NCI-H526 treated with DMSO at 0.1 percent for 48 hours (cell line): ENCODE measurements at regions not wholly inside any gene's neighbourhood (a gene's known extent, or its start where the extent isn't known, plus 50 kb on each side); places are given as distances from the start of the nearest gene placed in this dataset.

ENCODE experiments used
- DNase-seq: peaks from one replicate; lab custom pipeline; 2025; lab: John Stamatoyannopoulos, UW

DNA sequence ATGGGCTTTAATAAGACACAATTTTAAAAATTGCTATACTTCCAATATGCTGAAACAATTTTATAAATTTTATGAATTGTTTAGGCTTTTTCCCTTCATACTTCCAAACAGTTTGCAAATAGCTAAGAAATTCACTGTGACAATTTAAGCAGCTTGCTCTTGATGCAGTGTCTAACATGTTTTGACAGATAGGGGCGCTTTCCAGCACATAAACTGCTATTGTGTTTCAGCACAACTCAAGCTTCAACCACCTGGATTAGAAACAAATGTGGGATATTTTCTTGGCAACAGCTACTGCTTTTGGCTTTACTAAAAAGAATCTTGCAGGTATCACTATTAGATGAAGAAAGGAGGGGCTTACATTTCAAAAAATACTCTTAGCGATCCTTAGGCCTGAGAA, 565.8 kb upstream of the DPPA4 start:
- no peak for DNase-seq

DNA sequence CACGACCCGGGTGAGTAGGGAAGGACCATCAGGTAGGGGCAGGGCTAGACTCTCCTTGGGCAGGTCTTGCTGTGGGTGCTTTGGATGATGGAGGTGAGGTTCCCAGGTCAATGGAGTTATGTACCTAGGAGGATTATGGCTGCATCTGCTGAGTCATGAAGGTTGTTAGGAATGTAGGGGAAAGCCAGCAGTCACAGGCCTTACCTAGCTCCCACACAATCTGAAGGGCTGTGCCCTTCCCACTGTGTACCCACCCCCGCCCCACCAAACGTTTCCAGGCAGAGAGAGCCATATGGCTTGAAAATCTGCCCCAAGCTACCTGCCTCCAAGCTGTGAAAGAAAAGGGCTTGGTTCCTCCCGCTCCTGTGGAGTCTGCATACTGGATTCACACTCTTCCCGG, 573.4 kb upstream of the DPPA4 start:
- no peak for DNase-seq

DNA sequence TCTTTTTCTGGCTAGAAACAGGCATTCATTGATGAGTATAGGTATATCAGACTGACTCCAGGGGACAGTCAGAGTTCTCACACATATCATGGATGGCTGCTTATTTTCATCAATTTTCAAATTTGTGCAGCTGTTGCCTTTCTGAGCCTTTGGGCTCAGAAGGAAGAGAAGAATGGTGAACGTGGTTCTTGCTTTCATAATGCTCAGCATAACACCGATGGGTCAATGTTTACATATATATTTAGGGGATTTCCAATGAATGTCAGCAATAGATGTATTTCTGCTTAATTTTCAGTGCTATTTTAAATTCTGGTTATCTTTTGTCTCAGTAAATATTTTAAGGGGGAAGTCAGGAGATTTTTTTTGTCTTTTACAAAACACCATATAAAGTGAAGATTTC, 581.4 kb upstream of the DPPA4 start:
- no peak for DNase-seq

DNA sequence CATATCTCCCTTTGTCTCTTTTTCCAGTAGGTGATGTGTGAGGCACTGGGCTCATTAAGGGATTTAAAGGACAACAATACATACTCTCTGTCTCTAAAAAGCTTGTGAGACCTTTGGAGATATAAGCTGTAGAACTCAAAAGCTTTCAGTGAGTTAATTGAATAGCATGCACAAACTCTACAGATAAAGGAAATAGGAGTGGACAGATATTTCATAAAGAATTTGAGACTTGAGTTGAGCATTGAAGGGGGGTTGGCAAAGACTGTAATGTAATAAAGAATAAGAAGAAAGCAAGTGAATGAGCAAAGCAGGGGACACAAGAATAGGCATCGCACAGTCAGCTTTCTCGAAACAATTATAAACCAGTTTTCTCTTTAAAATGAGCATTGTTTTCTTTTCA, 583.4 kb upstream of the DPPA4 start:
- no peak for DNase-seq

DNA sequence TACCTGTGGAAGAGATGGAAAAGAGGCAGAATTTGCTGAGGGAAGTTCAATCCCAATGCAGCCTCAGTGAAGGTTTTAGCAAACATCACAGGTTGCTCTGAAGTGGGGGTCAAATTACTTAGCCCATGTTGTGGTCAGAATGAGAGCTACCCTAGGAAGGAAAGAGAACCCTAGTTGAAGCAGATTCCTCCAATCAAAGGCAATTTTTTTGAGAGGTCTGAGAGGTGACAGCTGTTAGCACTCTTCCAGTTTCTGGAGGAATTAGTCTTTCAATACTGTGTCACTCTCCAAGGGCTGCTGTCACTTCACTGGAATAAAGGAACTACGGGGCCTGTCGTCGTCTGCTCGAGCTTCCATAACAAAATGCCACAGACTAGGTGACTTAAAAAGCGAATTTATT, 584.2 kb upstream of the DPPA4 start:
- no peak for DNase-seq

DNA sequence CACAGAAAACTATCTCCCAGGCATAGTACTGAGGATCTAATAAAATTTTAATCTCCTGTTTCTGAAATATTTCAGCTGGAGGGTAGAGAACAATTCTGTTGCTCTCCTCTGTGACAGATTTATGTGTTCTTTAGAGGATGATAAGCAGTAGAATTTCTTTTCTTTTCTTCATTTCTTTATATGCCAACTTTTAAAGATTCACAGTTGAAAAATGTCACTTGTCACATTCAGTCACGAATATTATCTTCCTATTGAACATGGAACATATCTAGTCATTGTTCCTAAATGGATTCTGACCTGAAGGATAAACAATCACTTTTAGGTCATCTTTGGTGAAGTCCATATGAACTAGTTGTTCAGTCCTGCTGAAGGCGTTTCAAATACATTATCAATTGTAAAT, 585.5 kb upstream of the DPPA4 start:
- DNase-seq: no peak

DNA sequence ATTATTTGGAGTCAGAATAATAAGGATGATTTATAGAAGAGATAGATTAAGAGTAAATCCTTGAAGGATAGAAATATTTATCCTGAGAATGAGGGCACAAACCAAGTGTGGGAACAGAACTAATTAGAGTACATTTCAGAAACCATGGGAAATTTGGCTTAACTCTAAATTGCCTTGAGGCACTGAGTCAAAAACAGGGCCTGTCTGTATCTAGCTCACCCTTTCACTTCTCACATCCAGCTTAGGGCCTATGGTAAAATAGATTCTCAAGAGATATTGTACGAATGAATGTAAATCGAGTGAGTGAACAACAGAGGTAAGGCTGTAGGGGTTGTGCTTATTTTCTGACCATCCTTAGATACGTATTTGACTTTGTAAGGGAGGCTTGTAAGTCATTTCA, 586.1 kb upstream of the DPPA4 start:
- no peak for DNase-seq

DNA sequence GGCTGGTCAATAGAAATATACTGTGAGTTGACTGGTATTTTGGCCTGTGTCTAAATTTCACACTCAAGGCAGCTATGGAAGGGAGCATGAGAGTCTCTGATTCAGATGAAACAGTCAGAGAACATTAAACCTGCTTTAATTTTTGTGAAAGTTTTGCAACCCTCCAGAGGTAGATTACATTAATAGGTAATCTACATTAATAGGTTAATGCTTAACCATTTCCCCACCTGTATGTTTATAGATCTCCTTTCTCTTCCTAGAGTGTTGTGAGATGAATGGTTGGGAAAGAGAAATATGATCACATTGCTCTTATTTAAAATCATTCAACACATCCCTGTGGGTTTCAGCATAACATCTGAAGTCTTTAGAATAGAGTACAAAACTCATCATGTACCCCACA, 586.9 kb upstream of the DPPA4 start:
- DNase-seq: no peak

DNA sequence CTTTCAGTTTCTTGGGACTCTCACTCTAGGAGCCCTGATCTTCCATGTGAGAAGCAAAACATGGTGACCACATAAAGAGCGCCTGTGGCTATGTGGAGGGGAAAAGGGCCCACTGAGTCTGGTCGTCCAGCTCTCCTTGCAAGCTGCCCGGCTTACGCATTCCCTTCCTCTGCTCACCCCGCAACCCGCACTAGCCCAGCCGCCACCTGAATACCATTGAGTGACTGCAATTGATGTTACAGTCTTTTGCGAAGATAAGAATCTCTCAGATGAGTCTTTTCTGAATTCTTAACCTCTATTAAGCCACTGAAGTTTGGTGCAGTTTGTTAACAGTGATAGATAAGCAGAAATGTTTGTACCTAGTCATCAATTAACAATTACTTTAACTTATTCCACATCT, 589.0 kb upstream of the DPPA4 start:
- no peak for DNase-seq

DNA sequence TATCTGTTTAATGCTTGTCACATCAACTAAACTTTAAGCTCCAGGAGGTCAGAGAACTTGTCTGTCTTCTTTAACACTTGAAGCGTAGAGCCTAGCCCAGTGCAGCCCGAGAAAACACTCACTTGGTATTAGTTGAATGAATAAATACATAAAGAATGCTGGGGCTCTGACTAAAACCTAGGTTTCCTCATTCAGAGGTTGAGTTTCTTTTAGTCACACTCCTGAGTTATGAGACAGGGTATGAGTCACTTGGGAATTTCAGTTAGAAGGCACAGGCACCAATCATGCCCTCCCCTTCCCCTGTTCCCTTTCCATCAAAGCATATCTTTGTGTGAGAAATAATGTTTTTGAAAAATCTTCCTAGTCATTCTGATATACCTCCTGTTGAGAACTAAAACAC, 589.8 kb upstream of the DPPA4 start:
- DNase-seq: no peak

DNA sequence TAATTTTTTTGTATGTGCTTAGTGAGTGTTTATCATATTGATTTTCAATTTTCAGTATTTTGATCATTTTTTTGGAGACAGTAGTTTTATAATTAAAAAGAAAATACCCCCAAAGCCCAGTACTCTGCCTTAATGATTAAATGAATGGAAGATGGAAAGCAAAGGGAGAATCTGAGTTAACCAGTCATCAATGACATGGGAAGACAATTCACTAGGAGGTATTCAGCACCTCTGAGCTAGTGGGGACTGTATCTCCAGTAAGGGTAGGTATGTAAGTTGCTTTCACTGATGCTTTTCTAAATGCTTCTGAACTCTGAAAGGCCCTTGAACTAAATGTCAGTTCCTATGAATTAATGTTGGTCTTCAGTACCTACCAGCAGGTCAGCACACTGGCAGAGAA, 590.4 kb upstream of the DPPA4 start:
- DNase-seq: no peak

DNA sequence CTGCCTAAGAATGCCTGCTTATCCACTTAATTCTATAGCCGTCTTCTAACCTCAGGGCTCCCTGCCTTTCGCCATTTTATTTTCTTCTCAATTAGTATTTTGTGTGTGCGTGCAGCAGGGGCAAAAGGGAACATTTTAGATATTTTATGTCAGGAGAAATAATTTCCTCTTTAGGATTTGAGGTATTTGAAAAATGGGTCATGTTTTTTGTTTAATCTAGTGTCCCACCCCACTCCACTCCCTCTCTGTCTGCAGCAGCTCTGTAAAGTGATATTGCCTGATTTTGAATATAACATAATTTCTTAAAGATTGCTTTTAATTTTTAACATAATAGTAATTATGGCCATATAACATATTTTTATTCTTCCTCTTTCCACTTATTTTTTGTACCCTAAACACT, 593.2 kb upstream of the DPPA4 start:
- DNase-seq: no peak

DNA sequence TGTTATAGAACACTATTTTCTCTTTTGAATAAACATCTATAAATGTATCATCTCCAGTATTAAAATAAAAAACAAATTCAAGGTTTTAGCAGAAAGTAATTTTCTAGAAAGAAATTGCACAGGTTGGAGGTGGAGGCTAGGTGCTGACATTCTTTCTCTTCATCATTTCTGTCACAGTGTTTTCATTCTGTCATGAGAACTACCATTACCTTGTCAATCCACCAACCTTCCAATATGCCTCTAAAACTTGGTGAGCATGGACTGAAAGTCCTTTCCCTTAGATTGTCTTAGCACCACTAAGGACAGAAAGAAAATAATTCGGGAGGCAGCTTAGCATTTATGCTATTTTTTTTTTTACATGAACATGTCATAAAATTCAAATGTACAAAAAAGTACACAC, 596.2 kb upstream of the DPPA4 start:
- no peak for DNase-seq

DNA sequence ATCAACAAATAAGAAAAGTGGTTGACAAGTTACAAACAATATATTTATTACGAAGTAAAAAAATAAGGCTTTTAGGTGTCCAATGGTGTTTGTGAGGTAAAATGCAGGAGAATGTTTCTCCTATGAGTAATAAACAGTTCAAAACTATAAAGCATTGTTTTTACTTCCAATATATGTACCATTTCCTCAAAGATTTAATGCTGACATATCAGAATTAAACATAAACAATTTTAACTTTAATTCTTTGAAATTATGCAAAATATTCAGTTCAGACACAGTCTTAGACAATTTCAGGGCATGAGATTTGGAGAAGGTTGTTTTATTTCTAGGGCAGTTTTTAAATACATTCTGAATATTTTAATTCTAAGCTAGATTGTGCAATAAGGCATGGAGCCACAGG, 602.5 kb upstream of the DPPA4 start:
- no peak for DNase-seq

DNA sequence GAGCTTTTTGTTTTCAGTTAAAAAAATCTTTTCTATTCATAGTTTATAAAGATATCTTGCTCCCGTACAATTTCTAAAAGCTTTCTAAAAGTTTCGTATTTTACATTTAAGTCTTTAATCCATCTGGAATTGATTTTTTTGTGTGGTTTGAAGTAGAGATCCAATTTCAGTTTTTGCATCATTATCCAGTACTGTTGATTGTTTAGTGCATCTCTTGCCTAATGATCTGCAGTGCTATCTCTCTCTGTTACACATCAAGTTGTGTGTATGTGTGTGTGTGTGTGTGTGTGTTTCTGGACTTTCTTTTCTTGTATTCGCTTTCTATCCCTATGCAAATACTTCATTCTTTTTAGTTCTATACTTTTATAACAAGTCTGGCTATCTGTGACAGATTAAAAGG, 605.8 kb upstream of the DPPA4 start:
- DNase-seq: no peak

DNA sequence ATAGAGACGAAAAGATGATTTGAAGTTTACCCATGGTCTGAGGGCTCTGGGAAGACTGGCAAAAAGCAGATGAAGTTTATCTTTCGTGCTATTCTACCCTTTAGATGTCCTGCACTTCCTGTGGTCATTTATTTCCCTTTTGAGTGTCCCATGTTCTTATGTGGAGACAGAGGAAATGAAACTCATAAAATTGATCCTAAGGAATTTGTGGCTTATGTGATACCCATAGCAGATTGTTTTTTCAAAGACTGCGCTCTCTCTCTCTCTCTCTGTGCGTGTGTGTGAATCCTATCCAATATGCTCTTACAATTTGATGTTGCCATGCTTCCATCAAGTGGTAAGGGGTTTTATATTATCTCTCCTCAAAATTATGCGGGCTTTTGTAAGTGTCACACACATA, 607.5 kb upstream of the DPPA4 start:
- DNase-seq: no peak

DNA sequence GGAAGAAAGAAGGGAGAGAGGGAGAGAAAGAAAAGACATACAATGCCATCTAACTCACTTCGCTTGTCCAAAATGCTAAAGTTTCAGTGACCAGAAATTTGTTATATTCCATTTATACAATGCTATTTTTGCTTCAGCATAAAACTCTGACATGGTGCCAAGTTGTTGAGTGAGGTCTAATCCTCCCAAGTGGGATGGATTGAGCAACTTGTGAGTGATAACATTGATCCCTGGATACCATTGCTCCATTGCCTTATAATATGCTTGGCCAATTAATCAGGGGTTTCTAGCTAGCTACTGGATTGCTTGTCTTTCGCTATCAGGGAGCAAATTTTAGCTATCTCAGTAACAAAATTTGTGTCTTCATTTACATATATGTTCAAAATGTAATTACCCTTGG, 615.6 kb upstream of the DPPA4 start:
- no peak for DNase-seq

DNA sequence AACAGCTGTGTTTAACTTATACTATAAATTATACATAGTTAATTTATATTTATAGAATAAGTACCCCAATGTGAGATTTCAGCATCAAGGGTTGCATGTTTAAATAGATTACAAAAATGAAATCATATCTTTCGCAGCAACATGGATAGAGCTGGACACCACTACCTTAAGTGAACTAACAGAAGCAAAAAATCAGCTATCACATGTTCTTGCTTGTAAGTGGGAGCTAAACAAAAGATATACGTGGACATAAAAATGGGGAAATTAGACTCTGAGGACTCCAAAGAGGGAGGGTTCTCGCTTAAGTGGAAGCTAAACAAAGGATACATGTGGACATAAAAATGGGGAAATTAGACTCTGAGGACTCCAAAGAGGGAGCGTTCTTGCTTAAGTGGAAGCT, 626.5 kb upstream of the DPPA4 start:
- DNase-seq: no peak

DNA sequence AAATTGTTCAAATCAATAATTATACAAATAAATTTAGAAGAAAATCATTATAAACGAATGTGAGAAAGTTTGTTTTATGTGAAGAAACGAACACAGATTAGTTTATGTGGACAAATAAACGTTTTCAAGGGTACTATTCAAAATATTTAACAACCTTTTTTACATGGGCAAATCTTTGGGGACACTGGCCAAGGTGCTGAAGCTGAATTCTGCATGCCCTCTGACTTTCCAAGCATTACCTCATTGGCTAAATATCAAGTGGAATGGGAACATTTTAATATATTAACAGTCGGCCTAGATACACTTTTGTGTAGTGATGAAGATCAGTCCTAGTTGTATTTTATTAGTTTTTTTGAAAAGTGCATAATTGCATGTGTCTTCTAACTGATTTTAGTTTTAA, 636.4 kb upstream of the DPPA4 start:
- DNase-seq: no peak

DNA sequence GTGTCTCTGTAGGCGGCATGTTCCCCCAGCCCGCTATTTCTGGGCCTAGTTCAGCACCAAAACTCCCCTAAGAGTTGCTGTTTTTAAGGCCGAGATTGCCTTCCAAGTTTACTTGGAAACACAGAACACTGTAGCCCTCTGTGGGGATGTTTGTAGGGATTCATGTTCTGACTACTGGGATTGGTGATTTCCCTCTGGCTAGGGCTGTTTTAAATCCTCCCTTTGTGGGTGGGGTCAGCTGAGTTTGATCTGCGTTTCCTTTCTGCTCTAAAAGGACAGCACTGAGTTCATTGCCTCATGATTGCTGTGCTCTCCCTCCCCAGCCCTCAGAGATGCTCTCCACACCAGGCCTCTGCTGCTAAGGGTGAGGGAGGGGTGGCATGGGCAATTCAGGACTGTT, 640.6 kb upstream of the DPPA4 start:
- no peak for DNase-seq

DNA sequence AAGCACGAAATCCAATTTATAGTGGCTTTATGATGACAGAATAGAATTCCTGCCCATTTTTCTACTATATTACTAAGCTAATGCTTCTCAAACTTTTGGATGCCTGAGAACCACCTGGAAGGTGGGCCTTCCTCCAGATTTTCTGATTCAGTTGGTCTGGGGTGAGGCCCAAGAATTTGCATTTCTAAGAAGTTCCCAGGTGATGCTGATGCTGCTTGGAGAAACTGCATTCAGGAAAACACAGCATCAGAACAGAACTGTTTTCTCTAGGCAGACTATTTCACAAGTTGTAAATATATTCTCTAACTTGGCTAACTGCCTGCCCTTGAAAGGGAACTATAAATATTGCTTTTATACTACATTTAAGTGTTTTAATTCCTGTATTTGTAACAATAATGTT, 644.9 kb upstream of the DPPA4 start:
- no peak for DNase-seq

DNA sequence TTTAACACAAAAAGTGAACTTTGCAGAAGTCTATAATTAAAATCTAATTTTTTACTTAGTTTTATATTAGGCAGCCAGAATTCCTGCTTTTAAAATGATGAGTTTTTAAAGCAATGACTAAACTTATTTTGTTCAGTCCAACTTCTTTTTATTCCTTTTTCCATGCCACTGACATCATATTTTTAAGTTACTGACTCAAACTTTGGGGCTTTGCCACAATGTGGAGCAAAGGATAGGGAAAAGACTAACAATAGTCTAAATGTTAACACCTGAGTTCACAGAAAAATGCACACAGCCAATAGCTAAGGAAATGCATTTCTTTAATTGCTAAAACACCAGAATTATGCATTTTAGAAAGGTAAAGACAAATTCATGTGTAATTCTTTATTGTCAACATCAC, 647.6 kb upstream of the DPPA4 start:
- no peak for DNase-seq

DNA sequence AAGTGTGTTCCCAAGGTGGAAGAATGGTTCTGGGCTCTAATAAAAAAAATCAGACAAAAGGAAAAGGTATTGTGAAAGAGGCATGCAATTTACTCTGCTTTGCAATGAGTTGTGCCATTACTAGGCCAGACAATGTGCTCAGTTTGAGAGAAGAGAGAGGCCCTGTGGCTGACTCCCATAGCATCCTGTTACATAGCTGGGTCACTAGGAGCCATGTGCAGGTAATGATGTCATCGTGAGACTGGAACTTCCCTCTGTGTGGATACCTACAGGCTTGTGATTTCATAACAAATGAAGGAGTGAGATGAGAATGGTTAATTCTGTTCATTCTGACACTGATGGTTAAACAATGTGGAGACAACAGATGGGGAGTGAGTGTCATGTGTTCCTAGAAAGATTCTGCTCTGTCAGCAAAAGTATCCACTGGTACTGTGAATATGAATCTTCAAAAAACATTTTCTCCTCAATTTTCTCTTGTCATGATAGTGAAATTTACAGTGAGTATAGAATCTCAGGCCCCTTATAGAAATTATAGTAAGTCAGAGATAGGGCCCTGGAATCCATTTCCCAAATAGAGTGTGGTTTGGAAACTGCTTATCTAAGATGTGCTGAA, 648.7 kb upstream of the DPPA4 start:
- DNase-seq: no peak

DNA sequence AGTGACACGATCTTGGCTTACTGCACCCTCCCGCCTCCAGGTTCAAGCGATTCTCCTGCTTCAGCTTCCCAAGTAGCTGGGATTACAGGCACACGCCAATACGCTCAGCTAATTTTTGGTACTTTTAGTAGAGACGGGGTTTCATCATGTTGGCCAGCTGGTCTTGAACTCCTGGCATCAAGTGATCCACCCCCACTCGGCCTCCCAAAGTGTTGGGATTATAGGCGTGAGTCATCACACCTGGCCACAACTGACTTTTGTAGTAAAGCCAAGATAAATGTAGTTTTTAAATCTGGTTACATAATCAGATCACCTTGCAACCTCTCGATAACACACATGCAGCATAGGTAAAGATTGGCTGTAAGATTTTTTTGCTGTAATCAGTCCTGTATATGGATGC, 657.5 kb upstream of the DPPA4 start:
- no peak for DNase-seq

DNA sequence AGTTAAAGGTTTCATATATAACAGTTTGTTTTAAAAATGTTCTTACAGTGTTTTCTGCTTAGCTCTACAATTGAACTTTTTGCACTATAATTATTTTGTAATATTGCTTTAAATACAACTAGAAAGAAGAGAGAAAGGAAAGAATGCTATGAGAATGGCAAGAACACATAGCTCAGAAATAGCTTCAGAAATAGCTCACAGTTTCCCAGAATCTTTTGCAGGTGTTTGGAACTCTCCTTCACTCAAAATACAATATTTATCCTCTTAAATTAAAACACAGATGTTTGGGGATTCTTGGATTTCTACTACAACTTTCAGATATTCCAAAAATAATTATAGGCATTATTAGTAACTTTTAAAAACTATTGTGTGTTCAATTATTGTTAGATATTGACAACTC, 658.0 kb upstream of the DPPA4 start:
- DNase-seq: no peak
